Effector memory CD8-positive, alpha-beta T cell (primary cell): ENCODE measurements at regions not wholly inside any gene's neighbourhood (a gene's known extent, or its start where the extent isn't known, plus 50 kb on each side); places are given as distances from the start of the nearest gene placed in this dataset.

ENCODE experiments used
- ATAC-seq: fragments of 150-1000 bp; cut with Tn5 transposase; replicated peaks from 2 replicates; pipeline ENCODE4 v1.10.0; 2021; ENCODE audit warnings: mild to moderate bottlenecking, moderate library complexity
- DNase-seq, 3 experiments: peaks; one replicate each; pipeline ENCODE4 v3.0.0; 2021
- H3K27ac Mint-ChIP-seq, 2 donors: one replicate each; pipeline ENCODE4 v1.8.0; 2022; ENCODE audit warnings: mild to moderate bottlenecking in 2 of 2, mixed read lengths in 2 of 2, moderate library complexity in 2 of 2
- H3K27me3 Mint-ChIP-seq, 2 donors: one replicate each; pipeline ENCODE4 v1.8.0; 2022; ENCODE audit warnings: mixed read lengths in 2 of 2
- H3K36me3 Mint-ChIP-seq: one replicate; pipeline ENCODE4 v1.8.0; 2022; ENCODE audit warnings: mild to moderate bottlenecking, moderate library complexity, mixed read lengths; ENCODE audit not compliant: insufficient read depth
- H3K4me1 Mint-ChIP-seq, 2 donors: one replicate each; pipeline ENCODE4 v1.8.0; 2022; ENCODE audit warnings: low read depth in 2 of 2, mixed read lengths in 2 of 2
- H3K4me3 Mint-ChIP-seq, 2 donors: one replicate each; pipeline ENCODE4 v1.8.0; 2022; ENCODE audit warnings: mild to moderate bottlenecking in 2 of 2, mixed read lengths in 2 of 2, moderate library complexity in 2 of 2
- H3K9me3 Mint-ChIP-seq, 2 donors: one replicate each; pipeline ENCODE4 v1.8.0; 2022; ENCODE audit warnings: mixed read lengths in 2 of 2

- Mint-ChIP-seq H3K27me3 (no peaks in the 10 kb centered on the region), H3K4me3 (no peak overlapping the region), H3K9me3 (no peaks in the 10 kb centered on the region), H3K36me3 (no peaks in the 10 kb centered on the region), H3K4me1 (no peaks in the 10 kb centered on the region), H3K27ac (no peak overlapping the region)
- DNase-seq (no peak), ATAC-seq (no peak)
These were observed 71.6 kb upstream of the FBXL4 start for GRCh38 chr6:99019381-99019780.

GRCh38 chr6:99017150-99017549 lies 69.4 kb upstream of the FBXL4 start:
- H3K27me3 Mint-ChIP-seq = peaks cover 6 to 11% of the 10 kb centered on the region in 2 donors

GRCh38 chr6:99016355-99016754 lies 68.6 kb upstream of the FBXL4 start:
- no peak for DNase-seq
- H3K27me3 Mint-ChIP-seq = peaks cover 6 to 11% of the 10 kb centered on the region in 2 donors
- no peak overlapping the region for H3K4me3 Mint-ChIP-seq
- no peak for ATAC-seq
- H3K9me3 Mint-ChIP-seq = no peaks in the 10 kb centered on the region
- no peak overlapping the region for H3K27ac Mint-ChIP-seq
- no peaks in the 10 kb centered on the region for H3K36me3 Mint-ChIP-seq
- no peaks in the 10 kb centered on the region for H3K4me1 Mint-ChIP-seq

More at GRCh38 chr6:99017150-99017549, 69.4 kb upstream of the FBXL4 start:
- H3K27ac Mint-ChIP-seq = no peak overlapping the region
- H3K4me1 Mint-ChIP-seq = no peaks in the 10 kb centered on the region
- H3K36me3 Mint-ChIP-seq = no peaks in the 10 kb centered on the region
- ATAC-seq = no peak
- no peak overlapping the region for H3K4me3 Mint-ChIP-seq
- no peak for DNase-seq
- H3K9me3 Mint-ChIP-seq = no peaks in the 10 kb centered on the region

- Mint-ChIP-seq H3K4me3 (no peak overlapping the region), H3K9me3 (no peaks in the 10 kb centered on the region), H3K27ac (no peak overlapping the region), H3K36me3 (no peaks in the 10 kb centered on the region), H3K27me3 (peaks cover 21 to 25% of the 10 kb centered on the region in 2 donors), H3K4me1 (no peaks in the 10 kb centered on the region)
- DNase-seq (no peak), ATAC-seq (no peak)
These were observed 66.3 kb upstream of the FBXL4 start for GRCh38 chr6:99014061-99014460.

- no peaks in the 10 kb centered on the region for H3K36me3 Mint-ChIP-seq
- ATAC-seq (no peak), DNase-seq (no peak)
- H3K27ac Mint-ChIP-seq = no peak overlapping the region
- H3K9me3 Mint-ChIP-seq = no peaks in the 10 kb centered on the region
- H3K4me3 Mint-ChIP-seq = no peak overlapping the region
- H3K4me1 Mint-ChIP-seq = no peaks in the 10 kb centered on the region
- H3K27me3 Mint-ChIP-seq = peaks cover 21 to 25% of the 10 kb centered on the region in 2 donors
These were observed 65.9 kb upstream of the FBXL4 start for GRCh38 chr6:99013661-99014060.

GRCh38 chr6:99013145-99013544 lies 65.4 kb upstream of the FBXL4 start:
- H3K4me1 Mint-ChIP-seq = no peaks in the 10 kb centered on the region
- H3K27me3 Mint-ChIP-seq = peaks cover 21 to 25% of the 10 kb centered on the region in 2 donors
- no peaks in the 10 kb centered on the region for H3K36me3 Mint-ChIP-seq
- H3K4me3 Mint-ChIP-seq = no peak overlapping the region
- DNase-seq (no peak), ATAC-seq (no peak)
- H3K27ac Mint-ChIP-seq = no peak overlapping the region
- H3K9me3 Mint-ChIP-seq = no peaks in the 10 kb centered on the region

GRCh38 chr6:99011151-99011550 lies 63.4 kb upstream of the FBXL4 start:
- Mint-ChIP-seq H3K4me1 (no peaks in the 10 kb centered on the region), H3K27ac (no peak overlapping the region), H3K9me3 (no peaks in the 10 kb centered on the region), H3K4me3 (no peak overlapping the region), H3K36me3 (no peaks in the 10 kb centered on the region), H3K27me3 (peaks cover 21 to 25% of the 10 kb centered on the region in 2 donors)
- DNase-seq = no peak
- ATAC-seq = no peak

- DNase-seq = no peak
- Mint-ChIP-seq H3K27ac (no peak overlapping the region), H3K9me3 (no peaks in the 10 kb centered on the region), H3K4me3 (no peak overlapping the region), H3K4me1 (no peaks in the 10 kb centered on the region), H3K27me3 (peaks cover 12 to 32% of the 10 kb centered on the region in 2 donors), H3K36me3 (peaks cover 2% of the 10 kb centered on the region)
- ATAC-seq = no peak
These were observed 55.1 kb upstream of the FBXL4 start for GRCh38 chr6:99002831-99003230.

- Mint-ChIP-seq H3K27me3 (peaks cover 32 to 56% of the 10 kb centered on the region in 2 donors), H3K4me3 (no peak overlapping the region)
- no peak for DNase-seq
These were observed 50.4 kb upstream of the FBXL4 start for GRCh38 chr6:98998103-98998502.

More at GRCh38 chr6:98998103-98998502, 50.4 kb upstream of the FBXL4 start:
- H3K27ac Mint-ChIP-seq = no peak overlapping the region
- peaks cover 2% of the 10 kb centered on the region for H3K36me3 Mint-ChIP-seq
- no peak for ATAC-seq
- H3K9me3 Mint-ChIP-seq = no peaks in the 10 kb centered on the region
- no peaks in the 10 kb centered on the region for H3K4me1 Mint-ChIP-seq
